Ishikawa (cell line): ENCODE measurements at regions not wholly inside any gene's neighbourhood (a gene's known extent, or its start where the extent isn't known, plus 50 kb on each side); places are given as distances from the start of the nearest gene placed in this dataset.

Source experiments
- CEBPB ChIP-seq: IDR thresholded peaks from 2 replicates; pipeline ENCODE4 v1.6.1; 2012
- CREB1 ChIP-seq: IDR thresholded peaks from 2 replicates; pipeline ENCODE4 v1.6.1; 2012; ENCODE audit warnings: low read depth
- EGR1 ChIP-seq: IDR thresholded peaks from 2 replicates; pipeline ENCODE4 v1.6.1; 2012
- EP300 ChIP-seq: IDR thresholded peaks from 2 replicates; pipeline ENCODE4 v1.6.1; 2012; ENCODE audit warnings: borderline replicate concordance
- FOXM1 ChIP-seq: IDR thresholded peaks from 2 replicates; pipeline ENCODE4 v1.6.1; 2012; ENCODE audit warnings: low read depth, borderline replicate concordance
- NFIC ChIP-seq: IDR thresholded peaks from 2 replicates; pipeline ENCODE4 v1.6.1; 2012
- RAD21 ChIP-seq: IDR thresholded peaks from 2 replicates; pipeline ENCODE4 v1.6.1; 2012; ENCODE audit warnings: low read depth
- TAF1 ChIP-seq: IDR thresholded peaks from 2 replicates; pipeline ENCODE4 v1.6.1; 2012; ENCODE audit warnings: low read depth, mild to moderate bottlenecking
- TCF12 ChIP-seq: IDR thresholded peaks from 2 replicates; pipeline ENCODE4 v1.6.1; 2012; ENCODE audit warnings: low read depth
- TEAD4 ChIP-seq: IDR thresholded peaks from 2 replicates; pipeline ENCODE4 v1.6.1; 2012
- USF1 ChIP-seq: IDR thresholded peaks from 2 replicates; pipeline ENCODE4 v1.6.1; 2012
- YY1 ChIP-seq: IDR thresholded peaks from 2 replicates; pipeline ENCODE4 v1.6.1; 2012; ENCODE audit warnings: low read depth
- ZBTB7A ChIP-seq: IDR thresholded peaks from 2 replicates; pipeline ENCODE4 v1.6.1; 2012; ENCODE audit warnings: low read depth
- TF ChIP-seq, protein P1 (sequence below): IDR thresholded peaks from 2 replicates; pipeline ENCODE4 v1.6.1; 2012
- TF ChIP-seq, protein P2 (sequence below): IDR thresholded peaks from 2 replicates; pipeline ENCODE4 v1.6.1; 2012; ENCODE audit warnings: low read depth, mild to moderate bottlenecking

- TF ChIP-seq YY1 (no peak), EP300 (no peak), NFIC (no peak), CREB1 (no peak), TAF1 (no peak), CEBPB (no peak)
- TF ChIP-seq, protein P1, sequence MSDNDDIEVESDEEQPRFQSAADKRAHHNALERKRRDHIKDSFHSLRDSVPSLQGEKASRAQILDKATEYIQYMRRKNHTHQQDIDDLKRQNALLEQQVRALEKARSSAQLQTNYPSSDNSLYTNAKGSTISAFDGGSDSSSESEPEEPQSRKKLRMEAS, result no peak
Observed at GRCh38 chr18:22283397-22283796, 114.0 kb downstream of the GATA6 start.

DNA sequence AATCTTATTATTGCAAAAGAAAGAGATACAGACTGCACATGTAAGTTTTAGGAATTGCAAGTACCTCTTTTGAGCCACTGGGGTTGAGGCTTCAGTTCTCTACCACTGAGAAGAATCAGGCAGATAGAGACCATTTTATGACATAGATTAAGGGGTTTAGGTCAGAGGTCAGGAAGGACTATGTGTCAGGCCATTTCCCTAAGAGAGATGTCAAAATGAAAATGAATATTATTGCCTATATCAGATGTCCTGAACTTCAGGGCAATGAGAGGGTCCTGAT is 113.7 kb downstream of the GATA6 start:
- TF ChIP-seq EP300 (no peak), EGR1 (no peak), CEBPB (no peak), TCF12 (no peak), FOXM1 (no peak)

DNA sequence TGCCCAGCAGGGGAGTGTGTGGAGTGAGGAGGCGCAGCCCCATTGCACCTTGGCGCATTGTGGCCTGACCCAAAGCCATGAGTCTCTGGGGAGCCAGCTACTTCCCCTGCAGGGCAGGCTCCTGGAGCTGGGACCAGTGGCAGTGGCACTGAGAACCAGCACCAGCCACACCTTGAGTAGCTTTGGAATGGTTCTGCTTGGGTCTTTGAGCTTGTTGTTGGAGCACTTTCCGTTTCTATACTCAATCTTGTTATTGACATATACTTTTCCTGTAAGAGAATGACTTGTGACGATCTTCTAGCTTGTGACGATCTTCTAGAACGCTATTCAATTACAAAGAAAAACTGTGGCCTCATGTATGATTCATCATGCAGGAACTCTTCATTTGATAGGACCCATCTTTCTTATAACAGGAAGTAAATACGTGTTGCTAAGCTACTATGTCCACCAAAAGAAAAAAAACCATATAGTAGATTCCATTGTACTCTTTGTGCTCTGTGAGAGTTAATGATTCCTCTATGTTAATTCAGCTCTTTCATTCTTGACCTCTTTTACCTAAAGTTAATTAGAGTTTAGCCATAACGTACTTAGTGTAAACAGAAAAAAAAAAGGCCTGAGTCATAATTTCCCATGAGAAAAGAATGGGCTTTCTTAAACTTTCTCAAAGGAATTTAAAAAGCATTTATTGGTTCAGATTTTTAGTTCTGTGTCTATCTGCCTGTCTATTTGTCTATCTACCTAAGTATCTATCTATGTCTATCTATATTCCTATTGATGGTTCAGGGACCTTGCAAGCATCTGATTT is 113.1 kb downstream of the GATA6 start:
- TF ChIP-seq EGR1 (no peak), YY1 (no peak), CEBPB (no peak), TAF1 (no peak), RAD21 (no peak), FOXM1 (no peak), TEAD4 (no peak), USF1 (no peak), ZBTB7A (no peak), TCF12 (no peak), EP300 (no peak), NFIC (no peak), CREB1 (no peak)
- TF ChIP-seq, protein P1, result no peak
- TF ChIP-seq, protein P2, sequence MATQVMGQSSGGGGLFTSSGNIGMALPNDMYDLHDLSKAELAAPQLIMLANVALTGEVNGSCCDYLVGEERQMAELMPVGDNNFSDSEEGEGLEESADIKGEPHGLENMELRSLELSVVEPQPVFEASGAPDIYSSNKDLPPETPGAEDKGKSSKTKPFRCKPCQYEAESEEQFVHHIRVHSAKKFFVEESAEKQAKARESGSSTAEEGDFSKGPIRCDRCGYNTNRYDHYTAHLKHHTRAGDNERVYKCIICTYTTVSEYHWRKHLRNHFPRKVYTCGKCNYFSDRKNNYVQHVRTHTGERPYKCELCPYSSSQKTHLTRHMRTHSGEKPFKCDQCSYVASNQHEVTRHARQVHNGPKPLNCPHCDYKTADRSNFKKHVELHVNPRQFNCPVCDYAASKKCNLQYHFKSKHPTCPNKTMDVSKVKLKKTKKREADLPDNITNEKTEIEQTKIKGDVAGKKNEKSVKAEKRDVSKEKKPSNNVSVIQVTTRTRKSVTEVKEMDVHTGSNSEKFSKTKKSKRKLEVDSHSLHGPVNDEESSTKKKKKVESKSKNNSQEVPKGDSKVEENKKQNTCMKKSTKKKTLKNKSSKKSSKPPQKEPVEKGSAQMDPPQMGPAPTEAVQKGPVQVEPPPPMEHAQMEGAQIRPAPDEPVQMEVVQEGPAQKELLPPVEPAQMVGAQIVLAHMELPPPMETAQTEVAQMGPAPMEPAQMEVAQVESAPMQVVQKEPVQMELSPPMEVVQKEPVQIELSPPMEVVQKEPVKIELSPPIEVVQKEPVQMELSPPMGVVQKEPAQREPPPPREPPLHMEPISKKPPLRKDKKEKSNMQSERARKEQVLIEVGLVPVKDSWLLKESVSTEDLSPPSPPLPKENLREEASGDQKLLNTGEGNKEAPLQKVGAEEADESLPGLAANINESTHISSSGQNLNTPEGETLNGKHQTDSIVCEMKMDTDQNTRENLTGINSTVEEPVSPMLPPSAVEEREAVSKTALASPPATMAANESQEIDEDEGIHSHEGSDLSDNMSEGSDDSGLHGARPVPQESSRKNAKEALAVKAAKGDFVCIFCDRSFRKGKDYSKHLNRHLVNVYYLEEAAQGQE, result no peak

GRCh38 chr18:22280453-22280750 is 111.0 kb downstream of the GATA6 start:
- no peak for TF ChIP-seq ZBTB7A
- TF ChIP-seq YY1, result no peak
- TF ChIP-seq CEBPB, result no peak

- TF ChIP-seq YY1 (no peak), USF1 (no peak), TEAD4 (no peak), TAF1 (no peak), CEBPB (no peak), EP300 (no peak), ZBTB7A (no peak)
Observed at GRCh38 chr18:22279741-22280452, 110.5 kb downstream of the GATA6 start.

GRCh38 chr18:22278798-22279197 is 109.4 kb downstream of the GATA6 start:
- TF ChIP-seq TEAD4 (no peak), TAF1 (no peak), RAD21 (no peak), EGR1 (no peak)

GRCh38 chr18:22277758-22278157 is 108.4 kb downstream of the GATA6 start:
- no peak for TF ChIP-seq EGR1
- TF ChIP-seq, protein P2, result no peak
- no peak for TF ChIP-seq USF1
